ENCODE measurements at regions not wholly inside any gene's neighbourhood (a gene's known extent, or its start where the extent isn't known, plus 50 kb on each side); places are given as distances from the start of the nearest gene placed in this dataset.
A peak's percentile ranks its signal among the peaks of the same experiment; 100 is the strongest.

DNA sequence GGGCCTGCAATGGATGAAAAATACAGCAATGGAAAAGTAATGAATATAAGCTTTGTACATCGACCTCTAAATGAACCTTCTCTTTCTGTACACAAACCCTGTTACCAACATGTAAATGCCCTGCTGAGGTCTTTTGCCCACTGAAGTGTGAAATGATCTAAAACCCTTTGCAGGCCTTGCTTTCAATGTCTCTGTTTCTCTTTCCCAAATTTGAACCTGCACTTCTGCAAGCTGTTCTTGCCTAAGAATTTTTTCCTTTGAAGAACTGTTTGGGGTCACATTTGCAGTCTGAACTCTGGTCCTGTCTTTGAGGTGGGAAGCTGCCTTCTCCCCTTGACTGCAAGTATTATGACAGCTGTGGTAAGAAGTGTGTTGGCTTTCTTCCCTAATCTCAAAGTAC, 1237.1 kb downstream of the FAM181B start:
- no peak for DNase-seq

DNA sequence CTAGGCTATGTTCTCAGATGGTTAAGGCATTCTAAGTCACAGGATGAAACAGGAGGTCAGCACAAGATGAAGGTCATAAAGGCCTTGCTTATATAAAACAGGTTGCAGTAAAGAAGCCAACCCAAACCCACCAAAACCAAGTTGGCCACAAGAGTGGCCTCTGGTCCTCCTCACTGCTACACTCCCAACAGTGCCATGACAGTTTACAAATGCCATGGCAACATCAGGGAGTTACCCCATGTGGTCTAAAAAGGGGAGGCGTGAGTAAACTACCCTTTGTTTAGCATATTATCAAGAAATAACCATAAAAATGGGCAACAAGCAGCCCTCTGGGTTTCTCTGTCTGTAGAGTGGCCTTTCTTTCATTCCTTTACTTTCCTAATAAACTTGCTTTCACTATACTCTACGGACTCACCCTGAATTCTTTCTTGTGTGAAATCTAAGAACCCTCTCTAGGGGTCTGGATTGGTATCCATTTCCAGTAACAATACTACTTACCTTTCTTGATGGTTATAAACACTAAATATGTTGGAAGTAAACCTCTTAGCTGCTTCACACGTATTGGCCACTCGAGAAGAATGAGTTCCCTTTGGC, 1237.9 kb downstream of the FAM181B start:
- DNase-seq: no peak

DNA sequence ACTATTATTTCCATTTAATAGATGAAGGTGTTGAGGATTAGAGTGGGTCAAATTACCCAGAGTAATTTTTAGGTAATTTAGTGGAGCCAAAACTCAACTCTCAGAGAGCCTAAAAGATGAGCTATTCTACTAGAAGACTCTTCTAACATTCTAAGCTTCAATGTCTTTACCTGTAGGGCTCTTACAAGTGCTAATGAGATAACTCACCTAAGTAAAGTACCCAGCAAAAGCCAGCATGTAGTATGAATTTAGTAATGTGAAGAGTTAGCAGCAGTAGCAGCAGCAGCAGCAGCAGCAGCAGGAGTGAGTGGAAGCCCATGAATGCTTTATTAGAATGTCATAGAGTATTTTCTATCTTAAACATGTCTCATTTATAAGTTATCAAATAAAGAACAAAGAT, 1239.2 kb downstream of the FAM181B start:
- no peak for DNase-seq

DNA sequence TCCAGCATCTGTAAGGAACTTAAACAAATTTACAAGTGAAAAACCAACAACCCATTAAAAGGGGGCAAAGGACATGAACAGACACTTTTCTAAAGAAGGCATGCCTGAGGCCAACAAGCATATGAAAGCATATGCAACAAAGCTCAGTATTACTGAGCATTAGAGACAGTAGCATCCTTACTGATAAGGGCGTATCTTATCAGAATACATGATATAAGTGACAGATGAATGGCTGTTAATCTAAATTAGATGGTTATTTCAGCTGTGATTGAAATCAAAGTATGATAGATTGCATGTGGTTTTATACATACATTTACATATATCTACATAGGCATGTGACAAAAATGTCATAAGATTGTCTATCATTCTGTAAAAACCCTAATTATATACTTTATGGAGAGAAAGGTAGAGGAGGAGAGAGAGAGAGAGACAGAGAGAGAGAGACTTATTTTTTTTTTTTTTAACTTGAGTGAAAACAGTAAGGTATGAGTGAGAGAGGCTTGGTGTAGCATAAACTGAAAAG, 1240.7 kb downstream of the FAM181B start:
- DNase-seq: no peak

DNA sequence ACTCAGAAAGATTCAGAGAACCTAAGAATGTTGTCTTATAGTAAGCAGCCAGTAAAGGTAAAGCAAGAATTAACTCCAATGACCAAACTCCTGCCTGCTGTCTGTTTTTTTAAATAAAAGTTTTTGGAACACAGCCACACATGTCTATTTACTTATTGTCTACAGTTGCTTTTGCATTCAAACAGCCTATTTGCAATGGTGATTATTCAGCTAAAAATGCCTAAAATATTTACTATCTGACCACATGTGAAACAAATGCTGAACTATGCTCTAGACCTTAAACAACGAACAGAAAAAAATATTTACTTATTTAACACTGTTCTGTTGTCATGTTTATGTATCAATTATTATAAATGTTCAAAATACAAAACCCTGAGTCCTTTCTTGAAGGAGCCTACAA, 1246.6 kb downstream of the FAM181B start:
- no peak for DNase-seq

DNA sequence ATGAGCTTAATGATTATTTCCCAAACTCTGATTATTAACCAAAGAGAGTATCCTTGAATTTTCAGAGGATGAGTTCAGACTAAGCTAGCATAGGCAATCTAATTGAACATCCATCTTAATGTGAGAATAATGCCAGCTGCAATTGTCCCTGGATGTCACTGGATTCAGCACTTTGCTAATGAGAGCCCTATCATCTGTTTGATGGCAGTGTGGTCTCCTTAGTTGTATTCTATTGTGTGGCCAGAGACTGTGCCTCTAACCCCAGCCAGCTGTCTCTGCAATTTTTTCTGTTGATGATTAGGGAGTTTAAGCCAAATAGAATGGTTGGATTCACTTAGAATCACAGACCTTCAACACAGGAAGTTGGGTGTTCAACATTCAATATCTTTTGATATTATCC, 1249.5 kb downstream of the FAM181B start:
- no peak for DNase-seq

DNA sequence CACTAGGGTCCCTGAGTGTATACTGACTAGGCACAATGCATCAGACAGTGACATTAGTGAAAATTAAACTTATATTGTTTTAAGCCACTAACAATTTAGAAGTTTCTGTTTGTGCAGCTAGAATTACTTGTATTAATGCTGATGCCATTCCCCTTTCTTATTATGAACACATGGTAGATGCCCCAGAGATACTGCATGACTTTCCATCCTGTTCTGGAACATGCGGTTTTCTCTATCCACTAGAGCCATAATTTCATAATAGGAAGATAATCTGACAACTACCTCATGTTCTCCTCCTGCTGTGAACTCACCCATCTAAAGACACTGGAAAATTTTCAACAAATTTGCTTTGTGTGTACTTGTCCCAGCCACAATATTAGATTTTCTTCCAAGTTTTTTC, 1256.4 kb downstream of the FAM181B start:
- DNase-seq: no peak

DNA sequence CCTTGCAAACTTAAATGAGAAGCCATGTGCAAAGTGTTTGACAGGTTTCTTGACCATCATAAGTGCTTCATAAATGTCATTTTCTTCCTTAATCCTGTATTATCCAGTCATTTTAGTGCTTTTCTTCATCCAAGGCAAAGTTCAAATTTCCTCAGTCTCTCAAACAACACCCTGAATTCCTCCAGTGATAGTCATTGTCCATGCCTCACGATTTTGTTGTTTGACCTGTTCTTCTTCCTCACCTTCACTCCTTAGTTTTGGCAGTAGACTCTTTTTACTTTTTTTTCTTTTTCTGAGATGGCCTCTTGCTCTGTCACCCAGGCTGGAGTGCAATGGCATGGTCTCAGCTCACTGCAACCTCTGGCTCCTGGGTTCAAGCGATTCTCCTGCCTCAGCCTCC, 1257.3 kb downstream of the FAM181B start:
- no peak for DNase-seq

DNA sequence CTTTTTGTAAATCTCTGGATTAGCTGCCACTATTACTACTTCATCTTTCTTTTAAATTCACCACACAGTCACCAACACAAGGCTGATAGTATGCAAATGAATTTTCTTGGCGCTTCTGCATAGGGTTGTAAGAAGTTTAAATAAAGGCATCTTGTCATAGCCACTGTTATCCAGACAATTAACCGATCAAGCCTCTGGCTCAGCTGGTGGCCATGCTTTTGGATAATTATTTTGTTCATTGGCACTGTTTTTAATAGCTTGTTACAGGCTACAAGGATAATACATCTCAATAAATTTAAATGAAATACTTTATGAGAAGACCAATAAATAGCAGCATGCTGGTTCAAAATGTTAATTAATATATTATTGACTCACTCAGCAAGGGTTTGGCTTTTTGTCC, 1261.0 kb downstream of the FAM181B start:
- DNase-seq: no peak

DNA sequence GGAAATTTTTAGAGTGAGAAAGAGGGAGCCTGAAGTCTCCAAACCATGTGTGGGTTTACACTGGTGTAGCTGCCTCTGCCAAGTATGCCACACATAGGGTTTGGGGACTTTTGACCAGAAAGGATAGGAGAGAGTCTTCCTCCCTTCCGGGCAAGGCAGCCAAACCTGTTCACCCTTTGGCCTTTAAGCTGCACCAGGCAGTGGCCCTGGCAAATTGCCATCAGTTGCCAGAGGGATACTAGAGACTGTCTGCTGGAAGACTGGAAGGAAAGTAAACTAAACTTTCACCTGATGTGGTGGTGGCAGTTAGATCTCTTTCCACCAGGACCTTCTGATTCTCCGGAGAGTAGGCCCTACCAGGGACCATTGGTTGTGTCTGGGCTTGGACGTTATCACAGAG, 1263.2 kb downstream of the FAM181B start:
- DNase-seq: no peak

DNA sequence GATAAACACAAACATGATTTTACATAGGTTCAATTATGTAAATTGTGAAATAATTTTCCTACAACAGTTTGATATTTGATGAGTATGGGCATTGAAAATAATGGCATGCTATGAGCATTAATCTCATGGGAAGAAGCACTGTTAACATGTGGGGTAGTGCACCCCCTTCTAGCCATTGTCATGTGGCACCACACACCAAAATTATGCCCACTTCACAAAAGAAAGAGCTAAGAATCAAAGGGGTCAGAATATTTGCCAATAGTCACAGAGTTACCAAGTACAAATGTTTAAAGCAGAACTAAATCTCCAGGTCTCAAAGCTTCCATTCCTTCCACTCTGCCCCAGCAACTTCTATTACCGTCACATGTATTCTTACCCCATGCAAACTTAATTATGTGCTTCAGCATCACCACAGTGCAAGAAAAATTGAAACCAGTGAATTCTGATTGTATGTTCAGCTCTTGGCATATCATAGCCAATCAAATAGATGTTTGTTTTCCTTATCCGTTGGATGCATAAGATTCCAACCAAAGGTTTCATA, 1273.8 kb downstream of the FAM181B start:
- DNase-seq: no peak

DNA sequence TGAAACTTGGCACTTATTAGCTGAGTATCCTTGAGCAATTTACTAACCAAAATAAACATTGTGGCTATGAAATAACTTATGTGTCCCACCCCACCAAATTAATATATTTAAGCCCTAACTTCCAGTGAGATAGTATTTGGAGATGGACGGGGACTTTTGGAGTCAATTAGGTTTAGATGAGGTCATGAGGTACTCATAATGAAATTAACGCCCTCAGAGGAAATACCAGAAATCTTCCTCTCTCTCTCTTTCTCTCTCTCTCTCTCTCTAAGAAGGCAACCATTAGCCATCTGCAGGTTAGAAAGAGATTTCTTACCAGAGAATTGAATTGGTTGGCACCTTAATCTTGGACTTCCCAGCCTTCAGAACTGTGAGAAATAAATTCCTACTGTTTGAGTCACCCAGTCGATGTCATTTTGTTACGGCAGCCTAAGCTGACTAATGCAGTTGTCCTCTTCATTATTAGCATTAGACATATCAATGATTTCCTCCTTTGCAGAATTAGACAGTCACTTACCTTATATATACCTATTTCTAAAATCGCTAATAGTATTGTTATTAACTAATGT, 1284.0 kb downstream of the FAM181B start:
- no peak for DNase-seq

DNA sequence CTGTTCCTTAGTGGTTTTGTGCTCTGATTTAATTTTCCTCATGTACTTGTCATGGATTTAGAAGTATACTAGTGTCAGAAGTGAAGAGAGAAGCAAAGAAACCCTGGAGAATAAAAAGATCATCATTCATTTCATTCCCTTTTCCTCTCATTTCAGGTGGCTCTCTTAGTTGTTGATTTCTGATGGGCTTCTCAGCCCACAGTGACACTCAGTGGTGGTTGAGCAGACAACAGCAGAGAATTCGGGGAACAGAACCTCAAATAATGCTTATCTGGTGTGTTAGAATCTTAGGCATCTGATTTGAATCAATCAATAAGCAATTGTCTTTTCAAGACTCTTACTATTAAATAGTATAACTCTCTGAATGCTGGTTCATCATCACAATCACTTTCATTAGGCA, 1289.4 kb downstream of the FAM181B start:
- peak; percentile 6 for DNase-seq

DNA sequence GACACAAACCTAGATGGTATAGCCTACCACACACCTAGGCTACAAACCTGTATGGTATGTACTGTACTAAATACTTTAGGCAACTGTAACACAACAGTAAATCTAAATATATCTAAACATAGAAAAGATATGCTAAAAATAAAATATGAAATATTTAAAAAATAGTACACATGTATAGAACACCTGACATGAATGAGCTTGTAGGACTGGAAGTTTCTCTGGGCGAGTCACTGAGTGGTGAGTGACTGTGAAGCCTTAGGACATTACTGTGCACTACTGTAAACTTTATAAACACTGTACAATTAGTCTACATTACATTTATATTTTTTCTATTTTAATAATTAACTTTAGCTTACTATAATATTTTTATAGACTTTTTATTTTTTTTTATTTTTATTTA, 1301.3 kb downstream of the FAM181B start:
- DNase-seq: no peak

DNA sequence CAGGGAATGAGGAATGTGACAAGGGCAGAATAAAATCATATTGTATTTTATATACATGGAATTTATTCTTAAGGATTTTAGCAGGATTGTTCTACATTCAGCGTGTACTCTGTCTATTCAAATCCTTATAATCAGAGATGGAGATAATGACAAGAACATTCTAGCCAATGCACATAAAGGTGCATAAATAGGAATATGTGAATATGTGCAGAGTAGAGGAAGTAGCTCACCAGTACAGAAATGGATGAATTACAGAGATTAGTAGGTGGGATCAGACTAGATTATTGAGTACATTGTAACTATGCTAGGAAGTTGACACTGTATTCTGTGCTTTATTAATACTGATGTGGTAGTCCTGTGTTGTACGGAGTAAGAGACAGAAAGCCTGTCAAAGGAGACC, 1308.8 kb downstream of the FAM181B start:
- DNase-seq: no peak

DNA sequence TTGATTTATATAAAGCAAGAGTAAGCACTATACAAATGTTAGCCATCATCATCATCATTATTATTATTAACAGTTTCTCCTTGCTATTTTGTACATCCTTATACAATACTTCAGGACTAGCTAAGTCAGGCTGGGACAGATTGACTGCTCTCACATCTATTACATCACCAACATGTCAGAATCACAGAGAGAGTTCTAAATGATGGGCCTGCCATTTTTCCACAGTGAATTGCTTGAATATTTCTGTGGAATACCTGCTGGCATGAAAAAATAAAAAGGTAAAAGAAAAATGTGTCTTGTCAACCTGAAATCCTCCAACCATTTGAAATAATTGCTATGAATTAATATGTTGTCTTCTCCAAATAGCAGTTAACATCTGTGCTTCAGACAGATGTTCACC, 1311.3 kb downstream of the FAM181B start:
- no peak for DNase-seq

DNA sequence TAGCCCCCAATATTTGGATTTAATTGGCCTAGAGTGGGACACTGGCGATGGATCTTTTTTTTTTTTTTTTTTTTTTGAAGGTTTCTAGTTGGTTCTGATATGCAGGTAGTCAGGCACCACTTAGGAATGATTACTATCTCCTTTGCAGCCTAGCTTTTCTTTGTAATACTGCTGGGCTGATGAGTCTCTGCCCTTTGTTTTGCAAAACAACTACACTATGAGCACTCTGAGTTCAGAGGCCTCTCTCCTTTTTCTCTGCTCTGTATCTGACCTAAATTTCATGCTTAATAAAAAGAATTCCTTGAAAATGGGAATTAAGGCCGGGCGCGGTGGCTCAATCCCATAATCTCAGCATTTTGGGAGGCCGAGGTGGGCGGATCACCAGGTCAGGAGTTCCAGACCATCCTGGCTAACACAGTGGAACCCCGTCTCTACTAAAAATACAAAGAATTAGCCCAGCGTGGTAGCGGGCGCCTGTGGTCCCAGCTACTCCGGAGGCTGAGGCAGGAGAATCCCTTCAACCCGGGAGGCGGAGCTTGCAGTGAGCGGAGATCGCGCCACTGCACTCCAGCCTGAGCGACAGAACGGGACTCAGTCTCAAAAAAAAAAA, 1312.3 kb downstream of the FAM181B start:
- no peak for DNase-seq

DNA sequence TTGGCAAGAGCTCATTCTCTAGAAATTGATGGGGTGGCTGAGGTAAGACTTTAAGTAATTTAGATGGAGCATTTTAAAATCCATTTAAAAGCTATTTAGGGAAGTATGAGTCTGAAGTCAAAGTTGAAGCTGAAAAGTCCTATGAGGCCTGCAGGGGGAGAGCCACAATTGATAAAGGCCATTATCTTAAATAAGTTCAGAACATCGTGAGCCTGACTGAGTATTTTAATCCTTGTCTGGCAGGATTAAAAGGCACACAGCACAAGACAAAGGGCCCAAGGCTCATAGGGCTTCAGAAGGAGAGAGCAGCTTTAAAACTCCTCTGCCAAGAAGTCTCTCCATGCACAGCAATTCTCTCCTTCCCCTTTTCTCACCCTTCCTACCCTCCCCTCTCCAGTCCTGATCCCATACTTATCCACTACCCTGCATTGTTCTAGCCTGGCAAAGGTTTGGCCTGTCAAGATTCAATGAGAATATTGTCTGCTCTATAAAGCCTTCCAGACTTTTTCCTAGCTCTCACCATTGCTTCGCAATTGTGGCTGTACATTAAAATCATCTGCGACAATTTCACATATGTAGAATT, 1312.9 kb downstream of the FAM181B start:
- peak; percentile 4 for DNase-seq

DNA sequence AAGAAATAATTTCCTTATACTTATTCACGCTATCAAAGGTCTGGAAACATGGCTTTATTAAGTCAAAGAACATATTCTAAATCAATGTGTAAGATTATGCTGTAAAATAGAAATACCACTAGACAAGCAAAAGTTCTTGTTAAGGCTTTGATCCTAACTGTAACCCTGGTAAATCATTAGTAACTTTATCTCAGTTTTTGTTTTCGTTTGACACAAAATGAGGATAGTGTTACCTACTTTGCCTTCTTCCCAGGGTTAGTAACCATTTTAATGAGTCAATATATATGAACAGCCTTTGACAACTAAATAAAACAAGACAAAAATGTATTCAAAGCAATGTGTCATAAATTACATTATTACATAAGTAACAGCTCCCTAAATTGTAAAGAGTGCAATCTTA, 1336.3 kb downstream of the FAM181B start:
- no peak for DNase-seq

DNA sequence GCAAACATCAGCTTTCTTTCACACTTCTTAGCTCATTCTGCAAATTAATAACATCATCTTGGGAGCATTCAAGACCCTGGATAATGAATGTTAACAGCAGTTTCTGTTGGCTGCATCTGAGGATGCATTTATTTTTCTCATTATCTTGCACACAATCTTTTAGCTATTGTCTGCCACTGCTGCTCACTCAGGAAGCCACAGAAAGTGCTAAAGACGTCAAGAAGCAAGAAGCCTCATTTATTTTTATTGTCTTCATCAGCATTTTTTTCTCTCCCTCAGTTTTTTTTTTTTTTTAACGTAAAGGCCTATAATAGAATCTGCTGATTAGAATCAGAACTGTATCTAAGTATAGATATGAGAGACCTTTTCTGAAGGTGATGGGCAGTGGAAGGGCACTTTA, 1339.4 kb downstream of the FAM181B start:
- DNase-seq: no peak

DNA sequence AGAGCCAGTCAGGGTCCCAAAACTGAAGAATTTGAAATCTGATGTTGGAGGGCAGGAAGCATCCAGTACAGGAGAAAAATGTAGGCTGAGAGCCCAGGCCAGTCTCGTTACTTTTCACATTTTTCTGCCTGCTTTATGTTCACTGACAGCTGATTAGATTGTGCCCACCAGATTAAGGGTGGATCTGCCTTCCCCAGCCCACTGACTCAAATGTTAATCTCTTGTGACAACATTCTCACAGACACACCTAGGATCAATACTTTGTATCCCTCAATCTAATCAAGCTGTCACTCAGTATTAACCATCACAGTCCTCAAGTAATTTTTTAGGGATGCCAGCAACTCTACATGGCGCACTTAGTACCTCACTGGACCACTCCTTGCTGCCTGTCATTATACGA, 1345.3 kb downstream of the FAM181B start:
- no peak for DNase-seq

DNA sequence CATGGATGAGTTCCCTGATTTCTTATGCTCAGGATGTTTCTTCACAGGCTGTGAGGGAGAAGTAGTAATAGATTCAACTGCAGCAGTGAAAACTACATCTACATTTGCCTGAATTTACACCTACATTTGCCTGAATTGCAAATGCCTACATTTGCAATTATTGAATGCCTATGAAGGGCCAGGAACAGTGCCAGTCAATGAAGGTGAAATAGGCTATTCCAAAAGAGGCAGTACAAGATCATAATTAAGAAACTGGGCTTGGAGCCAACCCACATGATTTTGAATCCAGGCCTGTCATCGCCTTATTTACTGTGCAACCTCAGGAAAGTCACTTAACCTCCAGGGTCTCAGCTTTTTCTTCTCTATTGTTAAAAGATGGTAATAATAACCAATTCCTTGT, 1353.3 kb downstream of the FAM181B start:
- no peak for DNase-seq

DNA sequence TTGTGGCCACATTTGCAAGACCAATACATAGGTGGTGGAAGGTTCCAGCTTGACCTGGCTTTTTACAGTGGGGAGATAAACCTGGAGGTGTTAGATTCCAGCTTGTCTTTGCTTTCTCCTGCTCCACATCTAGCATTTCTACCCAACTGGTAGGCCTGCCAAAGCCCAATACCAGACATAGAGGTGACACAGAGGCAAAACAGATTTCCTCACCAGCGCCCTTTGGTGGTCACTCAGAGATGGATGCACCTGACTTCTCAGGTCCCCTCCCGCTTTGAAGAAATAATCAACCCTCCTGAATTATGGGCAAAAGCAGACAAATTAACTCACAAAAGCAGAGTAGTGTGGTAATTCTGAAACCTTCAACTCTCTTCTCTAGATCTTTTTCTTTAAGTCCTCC, 1356.2 kb downstream of the FAM181B start:
- DNase-seq: no peak

DNA sequence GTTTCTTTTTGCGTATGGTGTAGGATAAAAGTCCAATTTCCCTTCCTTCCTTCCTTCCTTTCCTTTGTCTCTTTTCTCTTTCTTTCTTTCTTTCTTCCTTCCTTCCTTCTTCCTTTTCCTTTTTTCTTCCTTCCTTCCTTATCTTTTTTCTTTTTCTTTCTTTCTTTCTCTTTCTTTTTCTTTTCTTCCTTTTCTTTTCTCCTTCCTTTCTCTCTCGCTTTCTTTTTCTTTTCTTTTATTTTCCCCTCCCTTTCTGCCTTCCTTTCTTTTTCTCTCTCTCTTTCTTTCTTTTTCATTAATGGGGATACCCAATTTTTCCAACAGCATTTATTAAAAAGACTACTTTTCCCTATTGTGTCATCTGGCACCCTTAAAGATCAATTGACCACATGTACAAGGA, 1359.7 kb downstream of the FAM181B start:
- no peak for DNase-seq

Data from midbrain (tissue), 1 donor.